ENCODE measurements at regions not wholly inside any gene's neighbourhood (a gene's known extent, or its start where the extent isn't known, plus 50 kb on each side); places are given as distances from the start of the nearest gene placed in this dataset.

DNA sequence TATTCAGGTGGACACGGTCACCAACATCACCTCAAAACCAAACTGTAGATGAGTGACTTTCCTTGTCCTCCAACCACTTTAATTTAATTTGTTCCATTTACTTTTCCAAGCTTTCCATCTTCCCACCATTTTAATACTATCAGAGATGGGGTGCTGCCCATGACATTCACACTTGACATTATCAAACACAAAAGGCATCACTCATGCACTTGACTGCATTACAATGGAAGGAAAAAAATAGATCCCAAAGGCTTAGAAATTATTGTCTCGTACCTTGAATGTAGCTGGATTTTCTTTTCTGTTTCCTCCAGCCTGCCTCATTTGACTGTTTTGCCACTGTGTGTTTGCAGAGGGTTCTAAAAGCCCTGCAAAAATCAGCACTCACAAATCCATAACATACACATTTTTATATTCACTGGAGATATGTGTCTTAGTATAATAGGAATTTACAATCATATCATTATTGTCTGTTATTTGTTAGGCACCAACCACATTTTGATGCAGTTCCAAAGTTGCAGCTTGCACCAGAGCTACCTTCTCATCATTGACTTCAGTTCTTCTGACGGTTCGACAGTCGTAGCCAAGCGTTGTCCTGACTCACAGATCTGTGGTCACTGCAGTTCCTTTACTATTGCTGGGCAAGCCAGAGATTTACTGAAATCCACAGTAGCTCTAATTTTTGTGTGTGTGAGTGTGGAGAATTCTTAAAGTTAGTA lies 712.3 kb upstream of the WWC1 start:
- H3K79me2 ChIP-seq (ENCODE audit: insufficient read depth, low read length) = no peaks in the 10 kb centered on the region
- no peaks in the 10 kb centered on the region for H3K9me3 ChIP-seq (ENCODE audit: insufficient read depth, low read length)
- no peak for TF ChIP-seq CTCF (IDR thresholded peaks at IDR 0.05; ENCODE audit: insufficient read depth, low read length, poor library complexity, severe bottlenecking)
- no peak overlapping the region for H2AFZ ChIP-seq (ENCODE audit: low read depth, low read length, severe bottlenecking)
- H3K4me3 ChIP-seq (ENCODE audit: insufficient read depth, low read length, poor library complexity, severe bottlenecking) = no peak overlapping the region
- H3K27ac ChIP-seq (ENCODE audit: low read depth, low read length) = no peak overlapping the region
- H3K36me3 ChIP-seq (ENCODE audit: low read length) = no peaks in the 10 kb centered on the region
- no peak overlapping the region for H3K4me2 ChIP-seq (ENCODE audit: low read depth, low read length, poor library complexity, severe bottlenecking)
- H3F3A ChIP-seq (ENCODE audit: insufficient read depth) = no peaks in the 10 kb centered on the region
- H3K9me2 ChIP-seq (replicated peaks; ENCODE audit: insufficient read depth, low read length) = no peaks in the 10 kb centered on the region
- no peak overlapping the region for H3K9ac ChIP-seq (ENCODE audit: low read length)
- no peaks in the 10 kb centered on the region for H4K20me1 ChIP-seq (ENCODE audit: low read depth, low read length)
- 0 out of 2 replicates have a peak, but pooled peaks cover 3% of the 10 kb centered on the region for H3K27me3 ChIP-seq (ENCODE audit: low read length)

GRCh38 chr5:167579693-167580055 lies 711.8 kb upstream of the WWC1 start:
- Histone ChIP-seq H3K79me2 (ENCODE audit: insufficient read depth, low read length) (no peaks in the 10 kb centered on the region), H2AFZ (ENCODE audit: low read depth, low read length, severe bottlenecking) (no peak overlapping the region), H4K20me1 (ENCODE audit: low read depth, low read length) (no peaks in the 10 kb centered on the region), H3K4me3 (ENCODE audit: insufficient read depth, low read length, poor library complexity, severe bottlenecking) (no peak overlapping the region), H3F3A (ENCODE audit: insufficient read depth) (no peaks in the 10 kb centered on the region), H3K9me2 (replicated peaks; ENCODE audit: insufficient read depth, low read length) (no peaks in the 10 kb centered on the region), H3K27ac (ENCODE audit: low read depth, low read length) (no peak overlapping the region), H3K9ac (ENCODE audit: low read length) (no peak overlapping the region), H3K36me3 (ENCODE audit: low read length) (no peaks in the 10 kb centered on the region), H3K9me3 (ENCODE audit: insufficient read depth, low read length) (no peaks in the 10 kb centered on the region), H3K27me3 (ENCODE audit: low read length) (0 out of 2 replicates have a peak, but pooled peaks cover 3% of the 10 kb centered on the region), H3K4me2 (ENCODE audit: low read depth, low read length, poor library complexity, severe bottlenecking) (no peak overlapping the region)
- TF ChIP-seq EZH2phosphoT487 (conservative IDR thresholded peaks at IDR 0.05; ENCODE audit: low read length) = no peak
- TF ChIP-seq CTCF (IDR thresholded peaks at IDR 0.05; ENCODE audit: insufficient read depth, low read length, poor library complexity, severe bottlenecking) = no peak

GRCh38 chr5:167580608-167581007 lies 710.8 kb upstream of the WWC1 start:
- H3K4me3 ChIP-seq (ENCODE audit: insufficient read depth, low read length, poor library complexity, severe bottlenecking) = no peak overlapping the region
- no peaks in the 10 kb centered on the region for H4K20me1 ChIP-seq (ENCODE audit: low read depth, low read length)
- H3F3A ChIP-seq (ENCODE audit: insufficient read depth) = no peaks in the 10 kb centered on the region
- H3K36me3 ChIP-seq (ENCODE audit: low read length) = no peaks in the 10 kb centered on the region
- no peak overlapping the region for H3K4me2 ChIP-seq (ENCODE audit: low read depth, low read length, poor library complexity, severe bottlenecking)
- no peak for TF ChIP-seq CTCF (IDR thresholded peaks at IDR 0.05; ENCODE audit: insufficient read depth, low read length, poor library complexity, severe bottlenecking)
- no peak for TF ChIP-seq EZH2phosphoT487 (conservative IDR thresholded peaks at IDR 0.05; ENCODE audit: low read length)
- 0 out of 2 replicates have a peak, but pooled peaks cover 3% of the 10 kb centered on the region for H3K27me3 ChIP-seq (ENCODE audit: low read length)
- H3K79me2 ChIP-seq (ENCODE audit: insufficient read depth, low read length) = no peaks in the 10 kb centered on the region
- no peak overlapping the region for H3K27ac ChIP-seq (ENCODE audit: low read depth, low read length)
- no peak overlapping the region for H2AFZ ChIP-seq (ENCODE audit: low read depth, low read length, severe bottlenecking)
- no peak overlapping the region for H3K9ac ChIP-seq (ENCODE audit: low read length)
- no peaks in the 10 kb centered on the region for H3K9me2 ChIP-seq (replicated peaks; ENCODE audit: insufficient read depth, low read length)
- no peaks in the 10 kb centered on the region for H3K9me3 ChIP-seq (ENCODE audit: insufficient read depth, low read length)

Measured in SU-DHL-6 (cell line).